ENCODE measurements at regions not wholly inside any gene's neighbourhood (a gene's known extent, or its start where the extent isn't known, plus 50 kb on each side); places are given as distances from the start of the nearest gene placed in this dataset.
"Not testable (repeated sequence)": the region's sequence is repeated elsewhere in the genome, so short reads cannot be mapped to it uniquely, and the experiment has no call there.

DNA sequence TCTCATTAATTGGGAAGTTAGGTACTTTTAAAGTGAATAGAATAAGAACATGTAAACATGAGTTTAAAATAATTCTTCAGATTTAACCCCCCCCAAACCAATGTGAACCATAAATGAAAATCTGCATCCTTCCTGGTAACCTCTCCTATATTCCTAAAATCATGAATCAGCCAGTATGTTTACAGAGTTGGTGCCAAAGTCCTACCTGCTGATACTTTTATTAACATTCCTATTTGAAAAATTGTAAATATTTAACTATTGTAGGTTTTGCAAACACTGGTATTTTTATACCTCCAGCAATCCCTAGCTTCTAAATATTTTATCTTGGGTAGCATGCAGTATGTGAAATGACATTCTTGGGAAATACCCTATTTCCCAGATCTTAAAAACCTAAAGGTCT lies 278.2 kb downstream of the RAB38 start:
- no peaks in the 10 kb centered on the region for H3K27me3 ChIP-seq (replicated peaks; ENCODE audit: insufficient read depth)
- no peak overlapping the region for H3K27ac ChIP-seq
- H3K36me3 ChIP-seq, result no peaks in the 10 kb centered on the region
- no peaks in the 10 kb centered on the region for H3K9me3 ChIP-seq
- no peak overlapping the region for H3K4me3 ChIP-seq
- ATAC-seq (ENCODE audit: insufficient number of reproducible peaks, low FRiP score, low read depth) (no peak), DNase-seq (ENCODE audit: low spot score) (no peak)
- no peaks in the 10 kb centered on the region for H3K4me1 ChIP-seq (ENCODE audit: control insufficient read depth in 1 of 2, low read depth in 2 of 2)
- TF ChIP-seq, protein P1, sequence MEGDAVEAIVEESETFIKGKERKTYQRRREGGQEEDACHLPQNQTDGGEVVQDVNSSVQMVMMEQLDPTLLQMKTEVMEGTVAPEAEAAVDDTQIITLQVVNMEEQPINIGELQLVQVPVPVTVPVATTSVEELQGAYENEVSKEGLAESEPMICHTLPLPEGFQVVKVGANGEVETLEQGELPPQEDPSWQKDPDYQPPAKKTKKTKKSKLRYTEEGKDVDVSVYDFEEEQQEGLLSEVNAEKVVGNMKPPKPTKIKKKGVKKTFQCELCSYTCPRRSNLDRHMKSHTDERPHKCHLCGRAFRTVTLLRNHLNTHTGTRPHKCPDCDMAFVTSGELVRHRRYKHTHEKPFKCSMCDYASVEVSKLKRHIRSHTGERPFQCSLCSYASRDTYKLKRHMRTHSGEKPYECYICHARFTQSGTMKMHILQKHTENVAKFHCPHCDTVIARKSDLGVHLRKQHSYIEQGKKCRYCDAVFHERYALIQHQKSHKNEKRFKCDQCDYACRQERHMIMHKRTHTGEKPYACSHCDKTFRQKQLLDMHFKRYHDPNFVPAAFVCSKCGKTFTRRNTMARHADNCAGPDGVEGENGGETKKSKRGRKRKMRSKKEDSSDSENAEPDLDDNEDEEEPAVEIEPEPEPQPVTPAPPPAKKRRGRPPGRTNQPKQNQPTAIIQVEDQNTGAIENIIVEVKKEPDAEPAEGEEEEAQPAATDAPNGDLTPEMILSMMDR (IDR thresholded peaks at IDR 0.05), result no peak

DNA sequence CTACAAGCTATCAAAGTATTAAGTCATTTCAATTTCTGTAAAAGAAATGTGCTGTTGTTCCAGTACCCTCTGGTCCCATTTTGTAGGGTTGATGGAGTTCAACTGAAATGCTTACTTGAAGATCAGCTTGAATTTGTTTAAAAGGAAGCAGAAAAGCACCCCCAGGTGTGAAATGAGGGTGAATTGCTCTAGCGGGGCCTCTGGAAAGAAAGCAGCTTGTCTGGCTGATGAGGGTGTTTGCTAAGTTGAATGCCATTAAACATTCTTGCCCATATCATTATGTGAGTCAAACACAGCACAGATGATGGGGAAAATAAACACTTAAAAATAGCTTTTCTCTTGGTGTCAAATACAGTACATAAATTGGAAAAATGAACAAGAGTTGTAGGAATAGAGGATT lies 280.3 kb downstream of the RAB38 start:
- H3K4me1 ChIP-seq (ENCODE audit: control insufficient read depth in 1 of 2, low read depth in 2 of 2), result no peaks in the 10 kb centered on the region
- TF ChIP-seq, protein P1 (IDR thresholded peaks at IDR 0.05), result no peak
- ATAC-seq (ENCODE audit: insufficient number of reproducible peaks, low FRiP score, low read depth), result no peak

DNA sequence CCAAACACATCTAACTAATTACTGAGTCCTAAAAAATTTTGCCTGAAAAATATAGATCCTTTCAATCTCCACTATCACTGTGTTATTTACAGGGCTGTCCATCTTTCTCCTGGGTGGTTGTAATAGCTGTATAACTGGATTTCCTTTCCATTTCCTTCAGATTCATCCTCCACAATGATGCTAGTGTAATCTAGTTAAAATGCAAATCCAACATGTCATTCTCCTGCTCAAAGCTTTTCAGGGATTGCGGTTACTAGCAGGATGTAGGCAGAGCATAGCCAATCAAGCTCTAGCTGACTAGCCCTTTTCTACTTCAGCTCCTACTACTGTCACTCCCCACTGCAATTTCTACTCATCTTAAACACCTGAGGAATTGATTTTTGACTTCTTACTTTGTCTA lies 283.0 kb downstream of the RAB38 start:
- TF ChIP-seq, protein P1 (IDR thresholded peaks at IDR 0.05), result no peak
- no peaks in the 10 kb centered on the region for H3K27me3 ChIP-seq (replicated peaks; ENCODE audit: insufficient read depth)
- H3K4me3 ChIP-seq, result no peak overlapping the region
- no peaks in the 10 kb centered on the region for H3K36me3 ChIP-seq
- H3K4me1 ChIP-seq (ENCODE audit: control insufficient read depth in 1 of 2, low read depth in 2 of 2), result no peaks in the 10 kb centered on the region
- H3K9me3 ChIP-seq, result no peaks in the 10 kb centered on the region
- no peak overlapping the region for H3K27ac ChIP-seq
- DNase-seq (ENCODE audit: low spot score) (no peak), ATAC-seq (ENCODE audit: insufficient number of reproducible peaks, low FRiP score, low read depth) (no peak)

More for the DNA sequence above, 280.3 kb downstream of the RAB38 start:
- no peak for DNase-seq (ENCODE audit: low spot score)
- Histone ChIP-seq H3K27ac (no peak overlapping the region), H3K27me3 (replicated peaks; ENCODE audit: insufficient read depth) (no peaks in the 10 kb centered on the region), H3K9me3 (no peaks in the 10 kb centered on the region), H3K4me3 (no peak overlapping the region), H3K36me3 (no peaks in the 10 kb centered on the region)

DNA sequence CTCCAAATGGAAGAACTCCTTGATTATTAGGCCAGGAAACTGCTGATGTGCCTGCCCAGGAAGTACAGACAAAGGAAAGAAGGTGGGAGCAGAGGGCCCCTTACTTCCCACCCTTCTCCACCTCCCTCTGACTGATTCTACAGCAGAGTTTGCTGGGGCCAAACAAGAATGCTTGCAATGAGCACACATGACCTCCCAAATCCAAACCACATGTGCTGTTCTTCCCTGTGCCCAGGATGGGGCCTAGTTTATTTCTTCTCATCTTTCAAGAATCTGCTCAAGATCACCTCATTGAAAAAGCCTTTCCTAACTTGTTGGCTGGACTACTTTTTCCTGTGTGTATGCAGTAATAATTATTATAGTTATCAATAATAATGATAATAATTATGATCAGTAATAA lies 286.1 kb downstream of the RAB38 start:
- H3K36me3 ChIP-seq, result no peaks in the 10 kb centered on the region
- TF ChIP-seq, protein P1 (IDR thresholded peaks at IDR 0.05), result no peak
- H3K4me1 ChIP-seq (ENCODE audit: control insufficient read depth in 1 of 2, low read depth in 2 of 2), result no peaks in the 10 kb centered on the region
- DNase-seq (ENCODE audit: low spot score) (no peak), ATAC-seq (ENCODE audit: insufficient number of reproducible peaks, low FRiP score, low read depth) (no peak)
- H3K27me3 ChIP-seq (replicated peaks; ENCODE audit: insufficient read depth), result no peaks in the 10 kb centered on the region
- H3K27ac ChIP-seq, result no peak overlapping the region
- no peak overlapping the region for H3K4me3 ChIP-seq
- no peaks in the 10 kb centered on the region for H3K9me3 ChIP-seq

DNA sequence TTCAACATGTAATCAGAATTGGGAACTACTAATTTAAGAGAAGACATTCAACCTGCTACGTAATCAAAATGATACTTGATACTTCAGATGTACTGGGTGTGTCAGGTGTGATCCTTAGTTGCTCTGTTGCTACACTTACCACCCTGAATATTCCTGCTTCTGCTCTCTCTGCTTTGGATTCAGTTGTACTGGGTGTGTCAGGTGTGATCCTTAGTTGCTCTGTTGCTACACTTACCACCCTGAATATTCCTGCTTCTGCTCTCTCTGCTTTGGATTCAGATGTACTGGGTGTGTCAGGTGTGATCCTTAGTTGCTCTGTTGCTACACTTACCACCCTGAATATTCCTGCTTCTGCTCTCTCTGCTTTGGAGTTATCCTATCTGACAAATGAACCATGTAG lies 290.2 kb downstream of the RAB38 start:
- H3K9me3 ChIP-seq; H3K27ac ChIP-seq; H3K27me3 ChIP-seq (replicated peaks; ENCODE audit: insufficient read depth); H3K36me3 ChIP-seq; ATAC-seq (ENCODE audit: insufficient number of reproducible peaks, low FRiP score, low read depth); H3K4me3 ChIP-seq; H3K4me1 ChIP-seq (ENCODE audit: control insufficient read depth in 1 of 2, low read depth in 2 of 2); DNase-seq (ENCODE audit: low spot score): not testable (repeated sequence)

DNA sequence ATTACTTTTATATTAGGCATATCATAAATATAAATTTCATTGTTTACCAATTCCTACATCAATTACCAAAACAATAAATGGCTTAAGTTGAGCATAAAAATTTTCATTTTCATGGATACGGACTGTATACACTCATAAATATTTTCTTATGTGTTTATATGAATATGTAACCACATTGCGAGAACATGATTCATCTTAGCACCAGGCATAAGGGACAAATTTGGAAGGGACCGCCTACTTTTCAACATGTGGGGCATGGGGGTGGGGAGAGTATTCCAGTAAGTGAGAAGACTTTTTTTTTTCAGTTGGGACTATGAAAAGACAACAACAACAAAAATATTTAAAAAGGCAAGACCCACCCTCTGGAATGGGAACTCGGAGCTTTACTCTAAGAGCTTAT lies 296.1 kb downstream of the RAB38 start:
- Histone ChIP-seq H3K4me3 (no peak overlapping the region), H3K9me3 (no peaks in the 10 kb centered on the region), H3K27ac (no peak overlapping the region), H3K27me3 (replicated peaks; ENCODE audit: insufficient read depth) (no peaks in the 10 kb centered on the region), H3K36me3 (no peaks in the 10 kb centered on the region), H3K4me1 (ENCODE audit: control insufficient read depth in 1 of 2, low read depth in 2 of 2) (no peaks in the 10 kb centered on the region)
- TF ChIP-seq, protein P1 (IDR thresholded peaks at IDR 0.05), result no peak
- ATAC-seq (ENCODE audit: insufficient number of reproducible peaks, low FRiP score, low read depth), result no peak
- DNase-seq (ENCODE audit: low spot score), result no peak
